Brain microvascular endothelial cell (primary cell): ENCODE measurements at regions not wholly inside any gene's neighbourhood (a gene's known extent, or its start where the extent isn't known, plus 50 kb on each side); places are given as distances from the start of the nearest gene placed in this dataset.

ENCODE experiments used
- DNase-seq: peaks from one replicate; pipeline ENCODE4 v3.0.0-alpha.2; 2020
- H3K27ac ChIP-seq: fragments of 250-450 bp; sonication (Bioruptor Pico); 2 replicates; pipeline ENCODE4 v1.5.1; 2020; ENCODE audit warnings: mild to moderate bottlenecking, moderate library complexity
- H3K27me3 ChIP-seq: fragments of 250-450 bp; sonication (Bioruptor Pico); replicated peaks from 2 replicates; pipeline ENCODE4 v1.5.1; 2020; ENCODE audit warnings: mild to moderate bottlenecking
- H3K36me3 ChIP-seq: fragments of 250-450 bp; sonication (Bioruptor Pico); replicated peaks from 2 replicates; pipeline ENCODE4 v1.5.1; 2020; ENCODE audit warnings: mild to moderate bottlenecking
- H3K4me3 ChIP-seq: 2 replicates; pipeline ENCODE4 v1.5.1; 2011; ENCODE audit warnings: low read depth, mild to moderate bottlenecking, control low read depth, low read length, moderate library complexity
- CTCF ChIP-seq: IDR thresholded peaks from 2 replicates; pipeline ENCODE4 v1.5.1; 2011; ENCODE audit warnings: low read depth, mild to moderate bottlenecking, moderate library complexity, low read length, control low read depth, inconsistent platforms; ENCODE audit errors: missing control alignments
- in situ Hi-C: cut with HindIII; loops from 2 replicates; pipeline ENCODE4 v1.10.0; 2017; ENCODE audit warnings: low sequenced_read_pairs, low pct_ligation_motif_present

- no peak for TF ChIP-seq CTCF
- Histone ChIP-seq H3K27me3 (no peaks in the 10 kb centered on the region), H3K4me3 (no peak overlapping the region), H3K36me3 (no peaks in the 10 kb centered on the region), H3K27ac (no peak overlapping the region)
- in situ Hi-C loops, result no loop called here
- no peak for DNase-seq
Measured at GRCh38 chr13:34700155-34700554, 241.9 kb upstream of the NBEA start.

- Histone ChIP-seq H3K27me3 (no peaks in the 10 kb centered on the region), H3K4me3 (no peak overlapping the region), H3K27ac (no peak overlapping the region), H3K36me3 (no peaks in the 10 kb centered on the region)
- no peak for DNase-seq
- TF ChIP-seq CTCF, result no peak
- in situ Hi-C loops, result no loop called here
Measured at GRCh38 chr13:34701919-34702318, 240.2 kb upstream of the NBEA start.

GRCh38 chr13:34708566-34709313, 233.3 kb upstream of the NBEA start:
- Histone ChIP-seq H3K27ac (no peak overlapping the region), H3K27me3 (no peaks in the 10 kb centered on the region), H3K4me3 (no peak overlapping the region), H3K36me3 (no peaks in the 10 kb centered on the region)
- in situ Hi-C loops, result no loop called here
- TF ChIP-seq CTCF, result no peak
- no peak for DNase-seq

GRCh38 chr13:34719060-34719875, 222.8 kb upstream of the NBEA start:
- H3K27ac ChIP-seq, result no peak overlapping the region

DNA sequence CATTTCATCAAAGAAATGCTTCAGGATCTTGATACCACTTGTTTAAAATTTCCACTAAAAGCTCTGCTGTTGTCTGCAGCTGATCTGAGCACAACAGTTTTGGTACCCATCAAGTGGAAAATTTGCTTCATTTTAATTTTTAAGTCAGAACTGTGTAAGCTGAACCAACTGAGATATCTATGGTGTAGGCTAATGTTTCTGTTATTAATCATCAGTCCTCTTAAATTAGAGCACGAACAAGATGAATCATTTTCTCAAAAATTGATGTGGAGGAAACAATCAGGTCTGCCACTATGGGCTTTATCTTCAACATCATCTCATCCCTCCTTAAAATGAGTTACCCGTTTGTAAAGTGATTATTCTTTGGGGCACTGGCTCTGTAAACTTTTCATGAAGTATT, 221.5 kb upstream of the NBEA start:
- no peaks in the 10 kb centered on the region for H3K36me3 ChIP-seq
- in situ Hi-C loops, result no loop called here
- TF ChIP-seq CTCF, result no peak
- no peaks in the 10 kb centered on the region for H3K27me3 ChIP-seq
- H3K4me3 ChIP-seq, result no peak overlapping the region
- DNase-seq, result no peak
- H3K27ac ChIP-seq, result no peak overlapping the region

More at GRCh38 chr13:34719060-34719875, 222.8 kb upstream of the NBEA start:
- no peak for TF ChIP-seq CTCF
- H3K36me3 ChIP-seq, result no peaks in the 10 kb centered on the region
- in situ Hi-C loops, result no loop called here
- no peaks in the 10 kb centered on the region for H3K27me3 ChIP-seq
- H3K4me3 ChIP-seq, result no peak overlapping the region
- DNase-seq, result no peak
